Neural cell (in vitro differentiated cells): ENCODE measurements at regions not wholly inside any gene's neighbourhood (a gene's known extent, or its start where the extent isn't known, plus 50 kb on each side); places are given as distances from the start of the nearest gene placed in this dataset.

Experiments
- H2AFZ ChIP-seq: fragments of 200-600, 300-800 bp; sonication (generic), shearing (Covaris generic); 2 replicates; pipeline ENCODE4 v1.6.0; 2014; ENCODE audit warnings: low read depth, mild to moderate bottlenecking, antibody characterized with exemption, low read length, moderate library complexity
- H3F3A ChIP-seq: fragments of 200-600 bp; shearing (Covaris generic); 2 replicates; pipeline ENCODE4 v1.6.1; 2016; ENCODE audit warnings: mild to moderate bottlenecking, moderate library complexity, mixed read lengths, antibody characterized with exemption, low read length; ENCODE audit not compliant: insufficient read depth, poor library complexity, severe bottlenecking
- H3K27ac ChIP-seq: fragments of 200-600, 300-800 bp; sonication (generic), shearing (Covaris generic); 2 replicates; pipeline ENCODE4 v1.5.1; 2014; ENCODE audit warnings: mild to moderate bottlenecking, low read length, moderate library complexity
- H3K27me3 ChIP-seq: fragments of 300-800, 200-600 bp; sonication (generic), shearing (Covaris generic); 2 replicates; pipeline ENCODE4 v1.6.0; 2014; ENCODE audit warnings: mild to moderate bottlenecking, low read depth, low read length, moderate library complexity; ENCODE audit not compliant: insufficient read depth
- H3K36me3 ChIP-seq: fragments of 300-800, 200-600 bp; sonication (generic), shearing (Covaris generic); 2 replicates; pipeline ENCODE4 v1.5.1; 2014; ENCODE audit warnings: mild to moderate bottlenecking, antibody characterized with exemption, low read length, moderate library complexity; ENCODE audit not compliant: insufficient read depth
- H3K4me2 ChIP-seq: fragments of 300-800, 200-600 bp; sonication (generic), shearing (Covaris generic); 2 replicates; pipeline ENCODE4 v1.6.0; 2014; ENCODE audit warnings: mild to moderate bottlenecking, low read length
- H3K4me3 ChIP-seq: fragments of 300-800, 200-600 bp; sonication (generic), shearing (Covaris generic); 2 replicates; pipeline ENCODE4 v1.5.1; 2014; ENCODE audit warnings: mild to moderate bottlenecking, low read length, moderate library complexity
- H3K79me2 ChIP-seq: fragments of 200-600 bp; shearing (Covaris generic); replicated peaks from 2 replicates; pipeline ENCODE4 v1.6.0; 2014; ENCODE audit warnings: mild to moderate bottlenecking, low read length, moderate library complexity; ENCODE audit not compliant: insufficient read depth
- H3K9ac ChIP-seq: fragments of 300-800, 200-600 bp; sonication (generic), shearing (Covaris generic); 2 replicates; pipeline ENCODE4 v1.6.1; 2016; ENCODE audit warnings: mild to moderate bottlenecking, low read length, mixed read lengths
- H3K9me2 ChIP-seq: fragments of 200-600 bp; shearing (Covaris generic); 2 replicates; pipeline ENCODE4 v1.6.1; 2016; ENCODE audit warnings: mild to moderate bottlenecking, low read length, mixed read lengths; ENCODE audit not compliant: insufficient read depth
- H3K9me3 ChIP-seq: fragments of 200-600, 300-800 bp; sonication (generic), shearing (Covaris generic); 2 replicates; pipeline ENCODE4 v1.6.1; 2016; ENCODE audit warnings: mild to moderate bottlenecking, mixed run types, low read length, moderate library complexity, mixed read lengths
- H4K20me1 ChIP-seq: fragments of 200-600 bp; shearing (Covaris generic); 2 replicates; pipeline ENCODE4 v1.6.1; 2016; ENCODE audit warnings: mild to moderate bottlenecking, mixed run types; ENCODE audit not compliant: insufficient read depth
- CTCF ChIP-seq: fragments of 450-650 bp; IDR thresholded peaks from 2 replicates; pipeline ENCODE4 v1.5.1; 2014; ENCODE audit warnings: antibody characterized with exemption, mild to moderate bottlenecking, moderate library complexity; ENCODE audit not compliant: poor library complexity, severe bottlenecking
- EP300 ChIP-seq: fragments of 450-650 bp; conservative IDR thresholded peaks from 2 replicates; pipeline ENCODE4 v1.6.1; 2014; ENCODE audit warnings: antibody characterized with exemption, mild to moderate bottlenecking, moderate library complexity; ENCODE audit not compliant: poor library complexity, severe bottlenecking
- EZH2 ChIP-seq: fragments of 200-600, 300-800 bp; shearing (Covaris generic), sonication (generic); IDR thresholded peaks from 2 replicates; pipeline ENCODE4 v1.6.1; 2014; ENCODE audit warnings: antibody characterized with exemption, low read length, borderline replicate concordance, mild to moderate bottlenecking; ENCODE audit not compliant: insufficient read depth, poor library complexity, severe bottlenecking
- MXI1 ChIP-seq: fragments of 450-650 bp; conservative IDR thresholded peaks from 2 replicates; pipeline ENCODE4 v1.6.1; 2014; ENCODE audit warnings: antibody characterized with exemption, mild to moderate bottlenecking; ENCODE audit not compliant: poor library complexity, severe bottlenecking
- POLR2AphosphoS5 ChIP-seq: IDR thresholded peaks from 2 replicates; pipeline ENCODE4 v1.6.1; 2012
- RAD21 ChIP-seq: fragments of 450-650 bp; conservative IDR thresholded peaks from 2 replicates; pipeline ENCODE4 v1.6.1; 2014; ENCODE audit warnings: antibody characterized with exemption, mild to moderate bottlenecking, moderate library complexity
- REST ChIP-seq: IDR thresholded peaks from 2 replicates; pipeline ENCODE4 v1.6.1; 2012; ENCODE audit warnings: borderline replicate concordance
- TAF1 ChIP-seq: IDR thresholded peaks from 2 replicates; pipeline ENCODE4 v1.6.1; 2012; ENCODE audit warnings: low read depth

- no peak overlapping the region for H3K9ac ChIP-seq
- H3K27me3 ChIP-seq = no peaks in the 10 kb centered on the region
- no peaks in the 10 kb centered on the region for H4K20me1 ChIP-seq
- no peaks in the 10 kb centered on the region for H3F3A ChIP-seq
- no peaks in the 10 kb centered on the region for H3K9me2 ChIP-seq
- H3K27ac ChIP-seq = no peak overlapping the region
- H3K9me3 ChIP-seq = no peaks in the 10 kb centered on the region
- H3K79me2 ChIP-seq = no peaks in the 10 kb centered on the region
- H2AFZ ChIP-seq = no peak overlapping the region
- TF ChIP-seq TAF1 (no peak), EZH2 (no peak), RAD21 (no peak), CTCF (no peak), EP300 (no peak), POLR2AphosphoS5 (no peak)
- no peak overlapping the region for H3K4me2 ChIP-seq
- no peak overlapping the region for H3K4me3 ChIP-seq
- no peaks in the 10 kb centered on the region for H3K36me3 ChIP-seq
These were observed 133.9 kb upstream of the ERCC6L2 start for GRCh38 chr9:95741631-95742030.

GRCh38 chr9:95740217-95741004 lies 135.1 kb upstream of the ERCC6L2 start:
- Histone ChIP-seq H3K79me2 (no peaks in the 10 kb centered on the region), H3F3A (no peaks in the 10 kb centered on the region), H3K9me3 (no peaks in the 10 kb centered on the region), H3K27me3 (no peaks in the 10 kb centered on the region), H3K4me2 (no peak overlapping the region), H3K27ac (no peak overlapping the region), H3K4me3 (no peak overlapping the region), H4K20me1 (no peaks in the 10 kb centered on the region), H2AFZ (no peak overlapping the region), H3K9ac (no peak overlapping the region), H3K9me2 (no peaks in the 10 kb centered on the region), H3K36me3 (no peaks in the 10 kb centered on the region)
- TF ChIP-seq REST = no peak
- no peak for TF ChIP-seq MXI1
- no peak for TF ChIP-seq CTCF
- TF ChIP-seq RAD21 = no peak
- no peak for TF ChIP-seq POLR2AphosphoS5
- TF ChIP-seq TAF1 = no peak
